ENCODE measurements at regions not wholly inside any gene's neighbourhood (a gene's known extent, or its start where the extent isn't known, plus 50 kb on each side); places are given as distances from the start of the nearest gene placed in this dataset.

DNA sequence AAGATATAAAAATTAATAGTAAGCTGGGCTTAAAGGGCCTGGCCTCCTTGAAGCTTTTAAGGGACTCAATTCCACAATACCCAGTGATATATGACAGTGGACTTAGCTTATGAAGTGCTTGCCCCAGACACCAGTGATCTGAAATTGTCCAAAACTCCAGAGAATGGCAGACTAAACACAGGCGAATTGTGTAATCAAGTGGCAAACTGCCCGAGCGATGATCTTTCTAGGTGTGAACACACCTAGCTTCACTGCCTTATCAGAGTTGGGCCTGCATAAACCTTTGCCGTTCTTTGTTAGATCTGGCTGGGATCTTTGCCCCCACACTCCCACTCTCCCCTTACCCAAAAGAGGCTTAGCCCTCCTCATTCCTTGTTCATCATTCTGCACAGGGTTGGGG, 62.5 kb upstream of the SH3RF1 start:
- H3K9me3 ChIP-seq: peaks cover 0 to 3% (median 0%) of the 10 kb centered on the region in 12 donors
- WGBS, 4 donors: 91 to 96% (median 95%) methylated on average over 4 of the region's 4 CpGs
- H3K27ac ChIP-seq: no peak overlapping the region
- H3K27me3 ChIP-seq: no peaks in the 10 kb centered on the region
- H3K36me3 ChIP-seq: no peaks in the 10 kb centered on the region
- no peak overlapping the region for H3K4me3 ChIP-seq
- DNase-seq (no peak), ATAC-seq (no peak)
- peaks cover 0 to 4% (median 0%) of the 10 kb centered on the region in 12 donors for H3K4me1 ChIP-seq
- intact Hi-C loops (cut with DNase I): no loop called here
- TF ChIP-seq POLR2A (IDR thresholded peaks at IDR 0.05) (no peak), CTCF (IDR thresholded peaks at IDR 0.05) (no peak)

DNA sequence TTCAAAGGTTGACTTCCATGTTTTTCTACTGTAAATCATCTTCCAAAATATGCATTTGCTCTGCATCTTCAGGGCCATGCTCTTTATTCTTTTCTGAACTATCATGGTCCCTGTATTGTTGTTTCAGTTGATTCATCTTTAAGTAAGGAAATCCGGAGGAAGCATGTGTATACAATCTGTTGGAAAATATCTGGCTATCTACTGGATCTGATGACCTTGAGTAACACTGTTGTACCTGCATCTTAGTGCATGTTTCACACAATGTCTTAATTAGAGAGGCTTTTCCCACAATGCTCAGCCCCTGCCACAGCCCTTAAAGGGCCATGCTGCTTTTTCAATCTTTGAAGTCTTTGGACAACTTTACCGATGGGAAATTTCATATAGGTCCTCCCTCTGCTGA, 61.8 kb upstream of the SH3RF1 start:
- TF ChIP-seq CTCF (IDR thresholded peaks at IDR 0.05) (no peak), POLR2A (IDR thresholded peaks at IDR 0.05) (no peak)
- Histone ChIP-seq H3K4me1 (peaks cover 0 to 4% (median 0%) of the 10 kb centered on the region in 12 donors), H3K27ac (no peak overlapping the region), H3K9me3 (peaks cover 0 to 3% (median 0%) of the 10 kb centered on the region in 12 donors), H3K36me3 (no peaks in the 10 kb centered on the region), H3K27me3 (no peaks in the 10 kb centered on the region), H3K4me3 (no peak overlapping the region)
- DNase-seq (no peak), ATAC-seq (no peak)
- intact Hi-C loops (cut with DNase I): no loop called here
- WGBS, 4 donors: 72 to 86% (median 76%) methylated on average over 2 of the region's 2 CpGs

- WGBS, 4 donors: 83 to 86% (median 84%) methylated on average over 13 of the region's 13 CpGs
- peaks cover 0 to 3% (median 0%) of the 10 kb centered on the region in 12 donors for H3K9me3 ChIP-seq
- DNase-seq (no peak), ATAC-seq (no peak)
- H3K4me1 ChIP-seq: peaks cover 0 to 4% (median 0%) of the 10 kb centered on the region in 12 donors
- H3K4me3 ChIP-seq: no peak overlapping the region
- TF ChIP-seq CTCF (IDR thresholded peaks at IDR 0.05) (no peak), POLR2A (IDR thresholded peaks at IDR 0.05) (no peak)
- H3K36me3 ChIP-seq: no peaks in the 10 kb centered on the region
- H3K27me3 ChIP-seq: no peaks in the 10 kb centered on the region
- intact Hi-C loops (cut with DNase I): no loop called here
- H3K27ac ChIP-seq: no peak overlapping the region
Observed at GRCh38 chr4:169330811-169331210, 60.1 kb upstream of the SH3RF1 start.

GRCh38 chr4:169330095-169330494, 59.3 kb upstream of the SH3RF1 start:
- H3K36me3 ChIP-seq: no peaks in the 10 kb centered on the region
- WGBS, 4 donors: 80 to 86% (median 85%) methylated on average over 6 of the region's 6 CpGs
- ATAC-seq (no peak), DNase-seq (no peak)
- H3K27ac ChIP-seq: no peak overlapping the region
- intact Hi-C loops (cut with DNase I): no loop called here
- H3K4me3 ChIP-seq: no peak overlapping the region
- H3K27me3 ChIP-seq: no peaks in the 10 kb centered on the region
- peaks cover 0 to 3% (median 0%) of the 10 kb centered on the region in 12 donors for H3K9me3 ChIP-seq
- peaks cover 0 to under 1% (median 0%) of the 10 kb centered on the region in 12 donors for H3K4me1 ChIP-seq
- TF ChIP-seq POLR2A (IDR thresholded peaks at IDR 0.05) (no peak), CTCF (IDR thresholded peaks at IDR 0.05) (no peak)
